ENCODE measurements at regions not wholly inside any gene's neighbourhood (a gene's known extent, or its start where the extent isn't known, plus 50 kb on each side); places are given as distances from the start of the nearest gene placed in this dataset.

DNA sequence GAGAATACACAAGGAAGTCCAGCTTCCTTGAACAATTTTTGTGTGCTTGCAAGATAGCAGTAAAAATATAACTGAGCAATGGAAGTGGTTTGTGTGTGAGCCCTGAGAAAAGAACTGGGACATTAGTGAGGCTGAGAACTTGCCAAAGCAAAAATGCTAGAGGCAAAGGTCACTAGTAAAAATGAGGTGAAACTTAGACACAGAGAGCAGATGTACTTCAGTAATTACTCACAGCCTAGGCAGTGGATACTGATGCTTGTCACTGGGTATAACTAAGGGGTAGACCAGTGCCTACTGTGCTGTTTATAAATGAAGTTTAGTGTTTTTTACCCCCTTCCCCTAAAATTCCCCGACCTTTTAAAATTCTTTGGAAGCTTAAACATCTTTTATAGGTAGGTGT is 450.1 kb downstream of the LPIN1 start:
- TF ChIP-seq POLR2AphosphoS5 (IDR thresholded peaks at IDR 0.05): no peak
- TF ChIP-seq, protein P1, sequence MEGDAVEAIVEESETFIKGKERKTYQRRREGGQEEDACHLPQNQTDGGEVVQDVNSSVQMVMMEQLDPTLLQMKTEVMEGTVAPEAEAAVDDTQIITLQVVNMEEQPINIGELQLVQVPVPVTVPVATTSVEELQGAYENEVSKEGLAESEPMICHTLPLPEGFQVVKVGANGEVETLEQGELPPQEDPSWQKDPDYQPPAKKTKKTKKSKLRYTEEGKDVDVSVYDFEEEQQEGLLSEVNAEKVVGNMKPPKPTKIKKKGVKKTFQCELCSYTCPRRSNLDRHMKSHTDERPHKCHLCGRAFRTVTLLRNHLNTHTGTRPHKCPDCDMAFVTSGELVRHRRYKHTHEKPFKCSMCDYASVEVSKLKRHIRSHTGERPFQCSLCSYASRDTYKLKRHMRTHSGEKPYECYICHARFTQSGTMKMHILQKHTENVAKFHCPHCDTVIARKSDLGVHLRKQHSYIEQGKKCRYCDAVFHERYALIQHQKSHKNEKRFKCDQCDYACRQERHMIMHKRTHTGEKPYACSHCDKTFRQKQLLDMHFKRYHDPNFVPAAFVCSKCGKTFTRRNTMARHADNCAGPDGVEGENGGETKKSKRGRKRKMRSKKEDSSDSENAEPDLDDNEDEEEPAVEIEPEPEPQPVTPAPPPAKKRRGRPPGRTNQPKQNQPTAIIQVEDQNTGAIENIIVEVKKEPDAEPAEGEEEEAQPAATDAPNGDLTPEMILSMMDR (IDR thresholded peaks at IDR 0.05): no peak

Data from suprapubic skin (tissue), 3 donors.